Right lobe of liver (tissue), 6 donors: ENCODE measurements at regions not wholly inside any gene's neighbourhood (a gene's known extent, or its start where the extent isn't known, plus 50 kb on each side); places are given as distances from the start of the nearest gene placed in this dataset.

Source experiments
- ATAC-seq, 4 donors: fragments of 200-7000 bp; cut with Tn5 transposase; one replicate each; pipeline ENCODE4 v1.9.1; 2020; ENCODE audit warnings: mild to moderate bottlenecking in 4 of 4, moderate library complexity in 4 of 4
- DNase-seq, 3 donors: peaks; one replicate each; pipeline ENCODE4 v3.0.0-alpha.2; 2020
- H3K27ac ChIP-seq, 3 donors: fragments of 200-600 bp; one replicate each; pipeline ENCODE4 v1.8.0; 2022
- H3K27me3 ChIP-seq, 2 donors: fragments of 200-600 bp; one replicate each; pipeline ENCODE4 v1.8.0; 2022
- H3K36me3 ChIP-seq, 4 donors: fragments of 200-600 bp; sonication (generic) in 1 of 4; one replicate each; pipeline versions ENCODE4 v1.5.1 to v1.8.0; 2017 to 2022; ENCODE audit warnings: control low read depth in 1 of 4
- H3K4me1 ChIP-seq, 4 donors: fragments of 200-600 bp; sonication (generic) in 1 of 4; one replicate each; pipeline versions ENCODE4 v1.5.1 to v1.8.0; 2017 to 2022; ENCODE audit warnings: control low read depth in 1 of 4
- H3K4me3 ChIP-seq, 3 donors: fragments of 200-600 bp; one replicate each; pipeline ENCODE4 v1.8.0; 2022
- H3K9me3 ChIP-seq, 4 donors: fragments of 200-600 bp; sonication (generic) in 1 of 4; one replicate each; pipeline versions ENCODE4 v1.5.1 to v1.8.0; 2017 to 2022; ENCODE audit warnings: control low read depth in 1 of 4
- POLR2A ChIP-seq: fragments of 450-650 bp; IDR thresholded peaks from one replicate; pipeline ENCODE4 v1.6.1; 2017; ENCODE audit warnings: antibody characterized with exemption, mild to moderate bottlenecking
- WGBS: methylation state at CpG from one replicate; pipeline ENCODE4 v1.1.6; 2018; ENCODE audit warnings: low coverage, low lambda C conversion rate; ENCODE audit not compliant: insufficient coverage; ENCODE audit errors: missing lambda C conversion rate; 5-methylcytosine and 5-hydroxymethylcytosine counted together
- intact Hi-C, 2 donors: fragments of 100-400 bp; cut with DNase I; formaldehyde crosslinking; loops; one replicate each; pipeline versions ENCODE4 v1.11.2 to v1.14.1; 2022
- TF ChIP-seq, protein P1 (sequence below), 4 donors: fragments of 200-600 bp in 3 of 4; fragments of 450-650 bp in 1 of 4; IDR thresholded peaks; one replicate each; pipeline versions ENCODE4 v1.5.1 to v1.8.0; 2016 to 2022; ENCODE audit warnings: antibody characterized with exemption in 4 of 4, mild to moderate bottlenecking in 2 of 4
- donor health status: DM: no; HTN: yes; CAD: no.
- donor health status: DM: no; HTN: no; CAD: no.
- donor health status: DM: no; HTN: no; CAD: no.
- donor health status: DM: no; HTN: yes; CAD: no.
- donor health status: DM: no; HTN: yes; CAD: no.

DNA sequence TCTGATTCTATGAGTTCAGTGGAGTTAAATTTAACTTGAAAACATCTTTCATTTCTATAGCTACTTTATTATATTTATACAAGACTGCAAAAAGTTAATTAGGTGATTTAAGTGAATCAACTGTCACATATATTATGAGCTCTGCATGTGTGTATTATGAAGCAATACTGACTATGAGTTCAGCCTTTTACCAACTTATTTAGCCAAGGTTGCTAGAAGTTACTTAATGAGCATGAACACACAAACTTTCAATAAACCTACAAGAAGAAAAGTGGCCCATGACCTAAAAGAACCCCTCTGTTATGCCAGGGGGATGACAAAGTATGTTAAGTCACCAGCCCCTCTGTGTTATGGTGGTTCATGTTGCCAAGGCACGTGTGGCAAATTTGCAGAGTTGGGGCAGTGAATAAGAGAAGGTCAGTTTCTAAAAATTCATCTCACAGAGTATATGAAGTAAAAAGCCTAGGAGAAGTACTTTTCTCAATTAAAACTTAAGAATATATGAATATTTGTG, 86.7 kb upstream of the LYPLAL1 start:
- intact Hi-C loops = no loop called here

DNA sequence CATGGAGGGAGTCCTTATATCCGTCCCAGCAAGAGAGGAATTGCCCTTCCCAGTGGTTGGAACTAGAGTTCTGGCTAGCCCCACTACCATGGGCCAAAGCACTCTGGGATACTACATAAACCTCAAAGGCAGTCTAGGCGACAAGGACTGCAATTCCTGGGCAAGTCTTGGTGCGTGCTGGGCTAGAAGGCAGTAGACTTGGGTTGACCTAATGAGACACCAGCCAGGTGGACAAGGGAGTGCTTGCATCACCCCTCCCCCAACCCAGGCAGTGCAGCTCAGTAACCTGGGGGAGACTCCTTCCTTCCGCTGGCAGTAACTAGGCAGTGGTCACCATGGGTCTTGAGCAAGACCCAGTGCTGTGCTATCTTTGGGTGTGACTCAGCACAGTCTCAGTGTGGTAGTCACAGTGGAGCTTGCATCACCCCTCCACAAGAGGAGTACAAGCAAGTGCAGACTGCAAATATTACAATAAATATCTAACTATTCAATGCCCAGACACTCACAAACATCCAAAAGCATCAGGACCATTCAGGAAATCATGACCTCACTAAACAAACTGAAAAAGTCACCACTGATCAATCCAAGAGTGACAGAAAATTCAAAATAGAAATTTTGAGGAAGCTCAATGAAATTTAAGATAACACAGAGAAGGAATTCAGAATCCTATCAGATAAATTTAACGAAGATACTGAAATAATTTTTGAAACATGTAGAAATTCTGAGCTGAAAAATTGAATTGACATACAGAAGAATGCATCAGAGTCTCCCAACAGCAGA, 84.7 kb upstream of the LYPLAL1 start:
- no peak overlapping the region for H3K4me3 ChIP-seq
- ATAC-seq (peak; percentile 77 to 99 (median 84)), DNase-seq (peak; percentile 46 to 61 (median 57))
- H3K27me3 ChIP-seq = no peaks in the 10 kb centered on the region
- no peaks in the 10 kb centered on the region for H3K36me3 ChIP-seq
- intact Hi-C loops = no loop called here
- 50% methylated on average over 1 of the region's 5 CpGs for WGBS
- TF ChIP-seq, protein P1, sequence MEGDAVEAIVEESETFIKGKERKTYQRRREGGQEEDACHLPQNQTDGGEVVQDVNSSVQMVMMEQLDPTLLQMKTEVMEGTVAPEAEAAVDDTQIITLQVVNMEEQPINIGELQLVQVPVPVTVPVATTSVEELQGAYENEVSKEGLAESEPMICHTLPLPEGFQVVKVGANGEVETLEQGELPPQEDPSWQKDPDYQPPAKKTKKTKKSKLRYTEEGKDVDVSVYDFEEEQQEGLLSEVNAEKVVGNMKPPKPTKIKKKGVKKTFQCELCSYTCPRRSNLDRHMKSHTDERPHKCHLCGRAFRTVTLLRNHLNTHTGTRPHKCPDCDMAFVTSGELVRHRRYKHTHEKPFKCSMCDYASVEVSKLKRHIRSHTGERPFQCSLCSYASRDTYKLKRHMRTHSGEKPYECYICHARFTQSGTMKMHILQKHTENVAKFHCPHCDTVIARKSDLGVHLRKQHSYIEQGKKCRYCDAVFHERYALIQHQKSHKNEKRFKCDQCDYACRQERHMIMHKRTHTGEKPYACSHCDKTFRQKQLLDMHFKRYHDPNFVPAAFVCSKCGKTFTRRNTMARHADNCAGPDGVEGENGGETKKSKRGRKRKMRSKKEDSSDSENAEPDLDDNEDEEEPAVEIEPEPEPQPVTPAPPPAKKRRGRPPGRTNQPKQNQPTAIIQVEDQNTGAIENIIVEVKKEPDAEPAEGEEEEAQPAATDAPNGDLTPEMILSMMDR (IDR thresholded peaks at IDR 0.05) = no peak
- TF ChIP-seq POLR2A = no peak
- no peak overlapping the region for H3K27ac ChIP-seq
- H3K9me3 ChIP-seq = no peaks in the 10 kb centered on the region
- H3K4me1 ChIP-seq = no peaks in the 10 kb centered on the region

More for the DNA sequence above, 86.7 kb upstream of the LYPLAL1 start:
- ATAC-seq (no peak), DNase-seq (no peak)
- H3K4me1 ChIP-seq = no peaks in the 10 kb centered on the region
- H3K27me3 ChIP-seq = no peaks in the 10 kb centered on the region
- H3K27ac ChIP-seq = no peak overlapping the region
- 31% methylated on average over 1 of the region's 1 CpG for WGBS
- no peaks in the 10 kb centered on the region for H3K9me3 ChIP-seq
- H3K36me3 ChIP-seq = no peaks in the 10 kb centered on the region
- no peak overlapping the region for H3K4me3 ChIP-seq
- TF ChIP-seq POLR2A = no peak
- TF ChIP-seq, protein P1 (IDR thresholded peaks at IDR 0.05) = no peak

DNA sequence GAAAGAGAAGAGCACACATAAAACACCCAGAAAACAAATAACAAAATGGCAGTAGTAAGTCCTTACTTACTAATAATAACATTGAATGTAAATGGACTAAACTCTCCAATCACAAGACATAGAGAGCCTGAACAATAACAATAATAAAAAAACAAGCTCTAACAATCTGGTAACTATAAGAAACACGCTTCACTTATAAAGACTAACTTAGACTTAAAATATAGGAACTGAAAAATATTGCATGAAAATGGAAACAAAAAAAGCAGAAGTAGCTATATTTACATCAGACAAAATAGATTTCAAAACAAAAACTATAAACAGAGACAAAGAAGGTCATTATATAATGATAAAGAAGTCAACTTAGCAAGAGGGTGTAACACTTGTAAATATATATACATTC, 83.1 kb upstream of the LYPLAL1 start:
- WGBS = 69% methylated on average over 1 of the region's 1 CpG
- intact Hi-C loops = no loop called here
- Histone ChIP-seq H3K27ac (no peak overlapping the region), H3K4me1 (no peaks in the 10 kb centered on the region), H3K4me3 (no peak overlapping the region), H3K9me3 (no peaks in the 10 kb centered on the region), H3K27me3 (no peaks in the 10 kb centered on the region), H3K36me3 (no peaks in the 10 kb centered on the region)
- TF ChIP-seq, protein P1 (IDR thresholded peaks at IDR 0.05) = no peak
- TF ChIP-seq POLR2A = no peak
- DNase-seq = no peak
- peak in 1 of 4 donors; percentile 10 for ATAC-seq

DNA sequence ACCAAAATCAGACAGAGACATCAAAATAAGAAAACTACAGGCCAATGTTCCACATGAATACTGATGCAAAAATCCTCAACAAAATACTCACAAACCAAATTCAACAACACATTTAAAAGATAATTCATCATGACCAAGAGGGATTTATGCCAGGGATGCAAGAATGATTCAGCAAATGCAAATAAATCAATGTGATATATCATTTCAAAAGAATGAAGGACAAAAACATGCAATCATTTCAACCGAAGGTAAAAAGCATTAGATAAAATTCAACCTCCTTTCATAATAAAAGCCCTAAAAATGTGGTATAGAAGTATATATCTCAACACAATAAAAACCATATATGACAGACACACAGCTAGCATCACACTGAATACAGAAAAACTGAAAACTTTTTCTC, 81.5 kb upstream of the LYPLAL1 start:
- intact Hi-C loops = no loop called here
- Histone ChIP-seq H3K27ac (no peak overlapping the region), H3K36me3 (no peaks in the 10 kb centered on the region), H3K9me3 (no peaks in the 10 kb centered on the region), H3K4me3 (no peak overlapping the region), H3K4me1 (no peaks in the 10 kb centered on the region), H3K27me3 (no peaks in the 10 kb centered on the region)
- no peak for TF ChIP-seq POLR2A
- TF ChIP-seq, protein P1 (IDR thresholded peaks at IDR 0.05) = no peak
- no peak for DNase-seq
- WGBS = 50% methylated on average over 1 of the region's 1 CpG
- ATAC-seq = no peak
